SU-DHL-6 (cell line): ENCODE measurements at regions not wholly inside any gene's neighbourhood (a gene's known extent, or its start where the extent isn't known, plus 50 kb on each side); places are given as distances from the start of the nearest gene placed in this dataset.

Experiments used
- H2AFZ ChIP-seq: fragments of 200-600 bp; sonication (generic); 2 replicates; pipeline ENCODE4 v1.6.1; 2014; ENCODE audit warnings: low read depth, mild to moderate bottlenecking, moderate library complexity, mixed read lengths, antibody characterized with exemption, low read length; ENCODE audit not compliant: severe bottlenecking
- H3F3A ChIP-seq: fragments of 200-600 bp; shearing (Covaris generic); 2 replicates; pipeline ENCODE4 v1.6.0; 2016; ENCODE audit warnings: antibody characterized with exemption, mild to moderate bottlenecking; ENCODE audit not compliant: insufficient read depth
- H3K27ac ChIP-seq: fragments of 200-600 bp; sonication (generic); 2 replicates; pipeline ENCODE4 v1.5.1; 2016; ENCODE audit warnings: low read depth, mild to moderate bottlenecking, low read length, moderate library complexity, mixed read lengths
- H3K27me3 ChIP-seq: fragments of 200-600 bp; sonication (generic), shearing (Covaris generic); 2 replicates; pipeline ENCODE4 v1.6.0; 2014; ENCODE audit warnings: mild to moderate bottlenecking, low read length
- H3K36me3 ChIP-seq: fragments of 200-600 bp; sonication (generic); 2 replicates; pipeline ENCODE4 v1.6.1; 2014; ENCODE audit warnings: mild to moderate bottlenecking, low read length, mixed read lengths
- H3K4me2 ChIP-seq: fragments of 300-600, 200-600 bp; shearing (Covaris generic), sonication (generic); 2 replicates; pipeline ENCODE4 v1.6.0; 2014; ENCODE audit warnings: low read length, low read depth, mild to moderate bottlenecking; ENCODE audit not compliant: poor library complexity, severe bottlenecking
- H3K4me3 ChIP-seq: fragments of 200-600 bp; sonication (generic); 2 replicates; pipeline ENCODE4 v1.5.1; 2014; ENCODE audit warnings: antibody characterized with exemption, low read length, mild to moderate bottlenecking, mixed read lengths; ENCODE audit not compliant: insufficient read depth, poor library complexity, severe bottlenecking
- H3K79me2 ChIP-seq: fragments of 200-600 bp; sonication (generic); 2 replicates; pipeline ENCODE4 v1.6.1; 2014; ENCODE audit warnings: mild to moderate bottlenecking, low read length, moderate library complexity; ENCODE audit not compliant: insufficient read depth
- H3K9ac ChIP-seq: fragments of 200-600 bp; sonication (generic); 2 replicates; pipeline ENCODE4 v1.7.0; 2014; ENCODE audit warnings: mild to moderate bottlenecking, low read length
- H3K9me2 ChIP-seq: fragments of 200-600 bp; sonication (generic); replicated peaks from 2 replicates; pipeline ENCODE4 v1.6.1; 2014; ENCODE audit warnings: low read length; ENCODE audit not compliant: insufficient read depth
- H3K9me3 ChIP-seq: fragments of 200-600 bp; sonication (generic); 2 replicates; pipeline ENCODE4 v1.6.1; 2014; ENCODE audit warnings: low read length, mixed read lengths; ENCODE audit not compliant: insufficient read depth
- H4K20me1 ChIP-seq: fragments of 200-600 bp; sonication (generic); 2 replicates; pipeline ENCODE4 v1.6.1; 2014; ENCODE audit warnings: low read depth, mild to moderate bottlenecking, antibody characterized with exemption, low read length, moderate library complexity, mixed read lengths
- EZH2phosphoT487 ChIP-seq: fragments of 200-600 bp; sonication (generic), shearing (Covaris generic); conservative IDR thresholded peaks from 2 replicates; pipeline ENCODE4 v1.6.1; 2018; ENCODE audit warnings: mild to moderate bottlenecking, antibody characterized with exemption, low read length, moderate library complexity, mixed read lengths
- TF ChIP-seq, protein P1 (sequence below): fragments of 200-600 bp; sonication (generic); IDR thresholded peaks from one replicate; pipeline ENCODE4 v1.5.1; 2017; ENCODE audit warnings: antibody characterized with exemption, mild to moderate bottlenecking, low read length, moderate library complexity; ENCODE audit not compliant: insufficient read depth, poor library complexity, severe bottlenecking

- no peaks in the 10 kb centered on the region for H3K9me2 ChIP-seq
- no peaks in the 10 kb centered on the region for H3K79me2 ChIP-seq
- no peaks in the 10 kb centered on the region for H4K20me1 ChIP-seq
- no peak overlapping the region for H3K4me3 ChIP-seq
- H3F3A ChIP-seq, result no peaks in the 10 kb centered on the region
- H3K36me3 ChIP-seq, result no peaks in the 10 kb centered on the region
- H3K27ac ChIP-seq, result no peak overlapping the region
- H3K9ac ChIP-seq, result no peak overlapping the region
- no peak for TF ChIP-seq EZH2phosphoT487
- TF ChIP-seq, protein P1, sequence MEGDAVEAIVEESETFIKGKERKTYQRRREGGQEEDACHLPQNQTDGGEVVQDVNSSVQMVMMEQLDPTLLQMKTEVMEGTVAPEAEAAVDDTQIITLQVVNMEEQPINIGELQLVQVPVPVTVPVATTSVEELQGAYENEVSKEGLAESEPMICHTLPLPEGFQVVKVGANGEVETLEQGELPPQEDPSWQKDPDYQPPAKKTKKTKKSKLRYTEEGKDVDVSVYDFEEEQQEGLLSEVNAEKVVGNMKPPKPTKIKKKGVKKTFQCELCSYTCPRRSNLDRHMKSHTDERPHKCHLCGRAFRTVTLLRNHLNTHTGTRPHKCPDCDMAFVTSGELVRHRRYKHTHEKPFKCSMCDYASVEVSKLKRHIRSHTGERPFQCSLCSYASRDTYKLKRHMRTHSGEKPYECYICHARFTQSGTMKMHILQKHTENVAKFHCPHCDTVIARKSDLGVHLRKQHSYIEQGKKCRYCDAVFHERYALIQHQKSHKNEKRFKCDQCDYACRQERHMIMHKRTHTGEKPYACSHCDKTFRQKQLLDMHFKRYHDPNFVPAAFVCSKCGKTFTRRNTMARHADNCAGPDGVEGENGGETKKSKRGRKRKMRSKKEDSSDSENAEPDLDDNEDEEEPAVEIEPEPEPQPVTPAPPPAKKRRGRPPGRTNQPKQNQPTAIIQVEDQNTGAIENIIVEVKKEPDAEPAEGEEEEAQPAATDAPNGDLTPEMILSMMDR, result no peak
- no peak overlapping the region for H3K4me2 ChIP-seq
- no peaks in the 10 kb centered on the region for H3K9me3 ChIP-seq
- no peaks in the 10 kb centered on the region for H3K27me3 ChIP-seq
- no peak overlapping the region for H2AFZ ChIP-seq
Observed at GRCh38 chr1:198455966-198456365, 84.5 kb downstream of the ATP6V1G3 start.

GRCh38 chr1:198449727-198450433 is 90.6 kb downstream of the ATP6V1G3 start:
- Histone ChIP-seq H3K9me3 (no peaks in the 10 kb centered on the region), H3K4me3 (no peak overlapping the region), H3F3A (no peaks in the 10 kb centered on the region), H2AFZ (no peak overlapping the region), H4K20me1 (no peaks in the 10 kb centered on the region), H3K9ac (no peak overlapping the region), H3K27ac (no peak overlapping the region), H3K9me2 (no peaks in the 10 kb centered on the region), H3K36me3 (no peaks in the 10 kb centered on the region), H3K79me2 (no peaks in the 10 kb centered on the region), H3K4me2 (no peak overlapping the region), H3K27me3 (no peaks in the 10 kb centered on the region)
- TF ChIP-seq EZH2phosphoT487, result no peak
- TF ChIP-seq, protein P1, result no peak

DNA sequence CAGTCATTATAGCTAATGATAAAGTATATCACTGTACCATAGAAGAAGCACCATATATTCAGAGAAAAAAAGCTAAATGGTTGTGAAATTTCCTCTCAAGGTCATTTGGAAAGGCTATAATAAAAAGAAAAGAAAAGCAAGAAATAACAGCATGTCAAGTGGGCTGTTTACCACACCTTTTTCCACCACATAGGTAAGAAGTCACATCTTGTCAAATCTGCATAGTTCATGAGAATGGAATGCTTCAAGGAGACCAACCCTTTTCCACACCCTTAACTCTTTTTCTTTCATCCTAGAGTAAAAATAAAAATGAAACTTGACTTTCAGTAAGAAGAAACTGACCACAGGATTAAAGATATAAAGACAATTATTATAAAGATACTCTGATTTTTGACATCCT is 91.2 kb downstream of the ATP6V1G3 start:
- Histone ChIP-seq H3K4me2 (no peak overlapping the region), H4K20me1 (no peaks in the 10 kb centered on the region), H3K9me2 (no peaks in the 10 kb centered on the region), H3K27me3 (no peaks in the 10 kb centered on the region), H3F3A (no peaks in the 10 kb centered on the region), H3K9me3 (no peaks in the 10 kb centered on the region), H3K9ac (no peak overlapping the region), H3K79me2 (no peaks in the 10 kb centered on the region), H3K4me3 (no peak overlapping the region), H2AFZ (no peak overlapping the region), H3K36me3 (no peaks in the 10 kb centered on the region), H3K27ac (no peak overlapping the region)
- no peak for TF ChIP-seq EZH2phosphoT487
- TF ChIP-seq, protein P1, result no peak
